Hematopoietic multipotent progenitor cell treated with erythropoietin and hydrocortisone succinate and interleukin-3 and kit ligand, for 6 days (in vitro differentiated cells): ENCODE measurements at regions not wholly inside any gene's neighbourhood (a gene's known extent, or its start where the extent isn't known, plus 50 kb on each side); places are given as distances from the start of the nearest gene placed in this dataset.
"Not testable (repeated sequence)": the region's sequence is repeated elsewhere in the genome, so short reads cannot be mapped to it uniquely, and the experiment has no call there.

ENCODE experiments used
- DNase-seq: peaks from one replicate; pipeline ENCODE4 v3.0.0-alpha.2; 2015

DNA sequence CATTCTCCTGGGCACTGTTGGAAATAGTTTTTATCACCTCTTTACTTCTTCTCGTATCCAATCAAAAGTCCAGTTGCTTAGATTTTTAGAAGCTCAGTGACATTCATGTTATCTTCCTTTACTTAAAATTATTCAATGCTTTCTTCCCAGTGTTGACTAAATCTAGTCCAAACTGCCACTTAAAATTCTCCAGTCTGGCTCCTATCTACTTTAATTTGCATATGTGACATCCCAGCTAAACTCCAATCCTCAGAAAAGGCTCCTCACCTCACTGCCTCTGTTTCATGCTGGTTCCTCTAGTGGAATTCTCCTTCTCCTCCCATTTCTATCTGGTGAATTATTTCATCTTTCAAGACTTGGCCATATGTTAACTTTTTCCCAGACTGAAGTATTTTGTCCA, 1238.7 kb upstream of the WWC1 start:
- no peak for DNase-seq

DNA sequence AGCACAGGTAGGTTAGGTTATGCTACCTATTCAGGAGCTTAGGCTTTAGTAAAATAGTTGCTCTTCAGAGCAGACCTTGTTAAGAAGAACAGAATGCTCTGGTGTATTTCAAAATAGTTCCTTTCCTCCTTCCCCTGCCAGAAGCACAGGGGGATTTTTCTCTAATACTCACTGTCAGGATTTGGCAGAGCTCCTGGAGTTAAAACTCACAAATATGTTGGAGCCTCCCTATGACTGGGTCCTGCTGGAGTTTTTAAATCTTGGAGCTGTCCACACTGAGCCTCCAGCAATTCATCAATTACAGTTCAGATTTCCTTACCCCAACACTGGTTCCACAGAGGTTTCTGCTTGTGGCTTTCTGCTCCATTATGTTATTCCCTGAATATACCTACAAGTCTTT, 1233.8 kb upstream of the WWC1 start:
- no peak for DNase-seq

DNA sequence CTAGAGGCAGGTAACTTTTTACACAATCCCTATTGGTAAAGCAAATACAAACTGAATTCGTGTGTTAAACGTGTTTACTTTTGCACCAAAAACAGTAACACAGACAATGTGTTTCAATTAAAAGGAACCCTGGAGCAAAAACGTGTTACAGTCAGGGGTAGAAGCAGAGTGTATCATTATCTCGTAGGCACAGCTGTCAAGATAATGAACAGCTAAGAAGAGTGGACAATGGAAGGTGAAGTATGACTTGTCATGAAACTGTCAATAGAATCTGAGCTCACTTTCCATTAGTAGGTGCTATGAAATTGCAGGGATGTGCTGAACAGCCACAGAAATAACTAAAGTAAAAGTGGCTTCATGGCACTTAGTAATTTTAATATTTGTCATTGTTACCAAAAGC, 1229.8 kb upstream of the WWC1 start:
- DNase-seq = no peak

DNA sequence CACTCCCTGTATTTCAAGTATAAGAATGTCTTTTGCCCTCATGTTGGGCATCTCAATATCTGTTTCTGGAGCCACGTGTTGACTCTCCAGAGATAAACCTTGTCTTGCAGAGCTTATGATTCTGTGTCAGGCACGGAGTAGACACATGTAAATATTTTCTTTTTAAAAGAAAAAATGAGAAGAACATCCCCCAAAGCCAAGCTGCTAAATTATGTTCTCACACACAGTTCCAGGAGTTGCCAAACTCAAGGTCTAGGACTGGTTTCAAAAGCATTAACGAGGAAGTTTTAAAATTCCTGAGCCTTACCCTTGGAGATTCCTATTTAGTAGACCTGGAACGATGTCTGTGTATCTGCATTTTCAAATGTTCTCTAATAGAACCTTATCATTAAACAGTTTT, 1228.3 kb upstream of the WWC1 start:
- DNase-seq = no peak

DNA sequence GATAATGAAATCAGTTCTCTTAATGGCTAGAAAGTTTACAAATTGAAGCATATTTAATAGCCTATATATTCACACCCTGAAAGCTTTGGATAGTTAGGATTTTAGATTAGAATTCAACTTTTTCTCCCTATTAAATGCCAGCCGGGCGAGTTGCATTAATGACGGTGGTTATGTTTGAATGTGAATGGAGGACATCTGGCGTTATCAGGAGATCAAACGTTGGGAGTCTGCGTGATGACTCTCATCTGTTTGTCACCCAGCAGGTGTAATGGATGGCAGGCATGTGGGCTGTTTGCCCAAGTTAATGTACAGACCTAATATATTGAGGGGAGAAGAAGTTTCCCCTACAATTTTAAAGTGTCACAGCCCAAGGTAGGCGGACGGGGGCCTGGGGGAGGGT, 1227.7 kb upstream of the WWC1 start:
- DNase-seq = no peak

DNA sequence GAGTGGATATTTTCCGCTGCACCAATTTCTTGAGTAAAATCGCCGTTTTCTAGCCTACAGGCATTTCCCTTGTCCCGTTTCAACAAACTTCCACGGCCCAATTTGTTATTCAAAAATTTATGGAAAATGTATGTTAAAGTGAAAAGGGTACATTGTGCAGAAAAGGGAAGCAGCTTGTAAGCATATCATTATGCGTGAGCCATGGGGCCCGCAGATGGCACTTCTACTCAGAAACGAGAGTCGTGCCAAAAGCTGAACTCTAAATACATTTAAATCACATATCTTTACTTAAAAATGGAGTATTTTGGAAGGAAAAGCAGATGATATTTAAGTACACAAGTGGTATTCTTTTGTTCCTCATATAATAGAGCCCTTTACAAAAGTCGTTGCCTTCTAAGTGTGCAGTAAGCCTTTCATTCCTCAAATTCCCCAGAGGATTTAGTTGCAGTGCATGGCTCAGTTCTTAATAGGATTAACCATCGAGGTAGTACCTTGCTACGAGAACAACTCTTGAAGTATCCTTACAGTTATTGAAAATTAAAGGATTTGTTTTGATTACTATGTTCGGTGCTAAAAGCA, 1227.2 kb upstream of the WWC1 start:
- no peak for DNase-seq

DNA sequence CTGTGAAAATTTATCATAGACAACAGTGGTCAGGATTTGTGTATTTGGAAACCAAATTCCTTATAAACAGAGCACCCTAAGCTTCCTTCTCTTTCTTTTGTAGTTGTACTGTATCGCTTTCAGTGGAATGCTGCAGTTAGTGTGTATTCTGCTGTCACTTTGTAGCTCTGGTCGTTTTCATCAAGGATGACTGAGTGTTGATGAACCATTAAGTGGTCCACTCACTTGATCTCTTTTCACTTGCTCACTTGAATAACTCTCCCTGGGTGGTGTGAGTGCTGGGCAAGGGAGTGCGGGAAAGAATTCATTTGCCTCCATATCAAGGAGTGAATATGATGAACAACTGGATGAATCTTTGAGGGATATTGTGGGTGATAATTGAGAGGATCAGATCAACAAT, 1225.7 kb upstream of the WWC1 start:
- DNase-seq = no peak

DNA sequence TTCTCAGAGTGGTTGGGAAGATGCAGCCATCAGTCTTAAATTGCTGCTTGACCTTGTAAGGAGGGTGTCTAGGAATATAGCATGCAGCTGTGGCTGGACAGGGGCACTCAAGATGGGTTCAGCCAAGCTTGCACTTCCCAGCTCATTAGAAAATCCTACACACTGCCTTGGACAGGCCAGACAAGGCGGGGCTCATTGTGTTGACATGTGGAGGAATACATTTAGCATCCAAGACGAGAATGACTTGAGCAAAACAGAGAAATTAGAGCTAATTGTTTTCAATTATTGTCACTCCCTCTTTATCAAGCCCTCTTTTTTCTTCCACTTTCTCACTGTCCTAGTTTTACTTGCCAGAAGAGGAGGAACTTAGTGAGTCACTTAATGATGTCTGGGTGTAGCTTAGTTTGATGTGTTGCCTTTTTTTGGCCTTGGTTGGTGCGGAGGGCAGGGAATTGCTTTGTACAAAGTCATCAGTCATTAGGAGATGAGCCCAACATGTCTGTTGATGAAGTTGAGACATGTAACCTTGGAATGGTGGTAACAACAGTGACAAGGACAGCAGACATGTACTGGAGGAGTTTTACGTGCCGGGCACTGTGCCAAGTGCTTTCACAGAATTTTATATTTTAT, 1219.3 kb upstream of the WWC1 start:
- DNase-seq = no peak

DNA sequence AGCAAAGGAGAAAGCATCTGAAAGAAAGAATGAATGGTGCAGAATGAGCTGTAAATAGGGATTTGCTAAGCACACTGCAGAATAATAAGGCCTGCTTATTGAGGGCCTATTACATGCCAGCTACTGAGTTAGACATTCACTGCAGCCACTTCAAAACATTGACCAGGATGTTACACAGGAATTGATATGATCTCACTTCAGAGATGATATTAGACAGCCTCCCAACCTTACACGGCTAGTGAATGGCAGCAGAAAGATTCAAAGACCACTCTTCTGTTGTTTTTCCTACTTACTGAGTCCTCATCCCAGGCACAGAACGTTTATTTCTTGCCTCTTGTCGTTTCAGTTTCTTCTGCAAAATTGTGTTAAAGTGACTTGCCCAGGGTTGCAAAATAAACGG, 1209.9 kb upstream of the WWC1 start:
- DNase-seq = no peak

DNA sequence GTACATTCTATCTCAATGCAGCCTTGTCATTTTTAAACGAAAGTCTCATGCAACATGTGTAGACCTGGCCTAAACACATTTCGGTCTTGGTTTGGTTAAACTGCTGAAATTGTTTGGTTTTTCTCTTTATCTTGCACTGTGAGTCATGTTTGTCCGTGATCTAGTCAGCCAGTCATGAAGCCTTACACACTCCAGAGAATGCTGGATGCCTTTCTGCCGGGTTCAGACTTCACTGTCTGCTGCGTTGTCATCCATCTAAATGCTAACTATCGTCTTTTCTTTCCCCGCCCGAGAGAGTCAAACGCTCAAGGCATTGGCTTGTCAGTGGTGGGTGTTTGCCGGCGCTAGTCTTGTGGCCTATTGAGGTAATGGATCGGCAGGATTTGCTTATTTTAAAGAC, 1194.6 kb upstream of the WWC1 start:
- DNase-seq = no peak

DNA sequence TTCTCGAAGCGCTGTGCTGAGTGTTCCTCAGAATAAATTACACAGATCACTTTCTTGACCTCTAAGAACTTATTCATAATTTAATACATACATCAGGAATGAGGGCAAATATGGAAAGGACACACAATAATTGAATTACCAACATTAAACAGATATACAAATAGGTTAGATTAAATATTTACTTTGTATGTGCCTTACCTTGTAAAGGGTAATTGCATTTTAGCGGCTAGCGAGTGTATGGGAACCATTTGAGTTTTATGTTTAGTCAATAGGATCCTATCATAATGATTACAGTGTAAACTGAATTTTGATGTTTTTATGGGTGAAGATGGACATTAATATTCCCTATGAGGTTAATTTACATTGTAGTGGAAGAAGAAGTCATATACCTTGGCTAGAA, 1187.1 kb upstream of the WWC1 start:
- no peak for DNase-seq

DNA sequence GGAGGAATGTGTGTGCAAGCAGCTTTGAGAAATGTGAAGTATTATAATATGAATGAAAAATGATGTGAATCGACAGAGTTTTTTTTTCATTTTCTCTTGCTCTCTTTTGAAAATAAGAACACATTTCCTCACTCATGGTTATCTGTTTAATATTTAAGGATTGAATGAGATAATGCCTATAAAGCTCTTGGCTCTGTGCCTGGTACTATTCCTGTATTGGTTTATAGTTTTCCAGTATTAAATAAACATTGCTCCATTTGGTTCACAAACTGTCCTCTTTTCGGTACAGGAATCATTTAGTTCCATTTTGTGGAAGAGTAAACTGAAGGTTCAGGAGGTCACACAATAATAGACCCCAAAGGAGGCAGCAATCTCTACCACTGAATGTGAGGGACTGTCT, 1185.5 kb upstream of the WWC1 start:
- DNase-seq = no peak

DNA sequence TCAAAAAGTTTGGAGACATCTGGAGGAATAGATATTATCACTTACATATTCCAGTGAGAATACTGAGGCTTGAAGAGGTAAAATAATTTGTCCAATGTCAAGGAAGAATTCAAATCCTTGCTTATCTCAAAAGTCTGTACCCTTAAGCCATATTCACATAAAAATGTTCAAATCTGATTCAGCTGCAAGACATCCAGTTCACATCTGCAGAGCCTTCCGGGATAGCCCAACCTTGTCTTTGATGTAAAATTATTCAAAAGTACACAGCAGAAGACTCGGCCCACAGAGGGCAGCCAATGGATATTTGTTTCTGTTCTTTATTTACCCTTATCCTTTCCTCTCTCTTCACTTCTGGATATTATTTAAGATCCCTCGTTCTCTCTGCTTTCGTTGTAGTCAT, 1183.8 kb upstream of the WWC1 start:
- no peak for DNase-seq

DNA sequence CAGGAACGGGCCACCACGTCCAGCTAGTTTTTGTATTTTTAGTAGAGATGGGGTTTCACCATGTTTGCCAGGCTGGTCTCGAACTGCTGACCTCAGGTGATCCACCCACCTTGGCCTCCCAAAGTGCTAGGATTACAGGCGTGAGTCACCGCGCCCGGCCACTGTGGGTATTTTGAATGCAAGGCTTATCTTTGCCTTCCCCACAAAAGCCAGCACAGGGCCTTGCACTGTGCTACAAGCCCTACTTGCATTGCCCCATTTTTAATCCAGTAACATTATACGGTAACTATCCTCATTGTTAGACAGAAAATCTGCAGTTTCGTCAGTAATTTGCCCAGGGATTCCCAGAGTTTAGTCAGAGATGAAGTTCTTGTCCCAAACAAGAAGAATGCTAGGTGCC, 1183.2 kb upstream of the WWC1 start:
- DNase-seq = not testable (repeated sequence)

DNA sequence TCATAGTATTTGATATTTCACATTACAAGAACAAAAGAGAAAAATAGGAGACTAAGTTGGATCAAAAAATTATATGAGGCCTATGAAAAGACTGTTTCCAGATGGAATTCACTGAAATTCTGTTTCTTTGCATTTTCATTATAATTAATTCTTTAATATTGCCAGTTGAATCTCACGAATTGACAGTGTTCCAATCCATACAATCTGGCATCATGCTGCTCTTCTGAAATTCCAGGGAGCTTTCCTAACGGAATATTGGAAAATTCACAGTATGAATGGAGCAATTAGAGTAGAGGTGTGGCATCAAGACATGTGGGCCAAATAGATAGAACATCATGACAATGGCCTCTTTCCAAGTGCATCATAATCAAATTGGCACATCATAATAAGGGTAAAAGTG, 1178.9 kb upstream of the WWC1 start:
- DNase-seq = no peak

DNA sequence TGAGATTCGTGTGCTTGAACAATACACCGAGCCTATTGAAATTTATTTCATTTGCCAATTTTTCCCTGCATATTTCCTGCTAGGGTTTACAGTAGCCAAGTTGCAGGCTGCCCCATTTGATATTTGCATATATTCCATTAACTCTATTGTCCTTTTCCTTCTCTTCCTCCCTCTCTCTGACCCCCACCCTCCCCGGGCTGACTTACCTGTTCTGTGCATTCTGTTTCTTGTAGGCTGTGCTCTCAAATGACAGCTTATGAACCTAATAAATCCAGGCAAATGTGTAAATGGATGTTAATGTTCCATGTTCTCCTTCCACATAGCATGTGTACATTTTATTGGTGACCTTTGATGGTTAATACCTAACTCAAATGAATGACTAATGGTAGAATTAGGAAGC, 1169.2 kb upstream of the WWC1 start:
- DNase-seq = no peak

DNA sequence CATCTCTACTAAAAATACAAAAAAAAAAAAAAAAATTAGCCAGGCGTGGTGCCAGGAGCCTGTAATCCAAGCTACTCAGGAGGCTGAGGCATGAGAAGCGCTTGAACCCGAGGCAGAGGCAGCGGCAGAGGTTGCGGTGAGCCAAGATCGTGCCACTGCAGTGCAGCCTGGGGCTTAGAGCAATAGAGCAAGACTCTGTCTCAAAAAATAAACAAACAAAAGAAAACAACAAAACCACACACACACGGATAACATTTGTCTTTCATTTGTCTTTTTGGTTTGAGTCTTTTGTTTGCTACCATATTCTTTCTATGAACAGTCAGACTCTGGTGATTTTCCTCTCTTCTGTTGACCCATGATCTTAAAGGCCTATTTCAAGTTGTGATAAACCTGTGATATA, 1168.3 kb upstream of the WWC1 start:
- no peak for DNase-seq

DNA sequence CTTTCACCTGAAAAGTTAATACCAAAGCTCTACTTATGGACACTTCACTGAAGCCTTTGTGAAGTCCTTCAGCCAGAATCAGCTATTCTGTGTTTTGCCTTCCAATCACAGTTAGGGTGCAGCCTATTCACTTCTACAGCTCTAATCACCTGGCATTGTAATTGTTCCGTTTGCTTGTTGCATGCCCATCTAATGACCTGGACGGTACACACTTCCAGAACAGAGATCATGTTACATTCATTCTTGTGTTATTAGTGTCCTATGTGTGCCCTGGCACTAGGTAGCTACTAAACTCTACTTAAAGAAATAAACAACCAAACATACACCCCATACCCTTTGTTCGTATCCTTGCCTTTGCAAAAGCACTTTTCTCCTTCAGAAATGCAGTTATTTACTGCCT, 1162.9 kb upstream of the WWC1 start:
- no peak for DNase-seq

DNA sequence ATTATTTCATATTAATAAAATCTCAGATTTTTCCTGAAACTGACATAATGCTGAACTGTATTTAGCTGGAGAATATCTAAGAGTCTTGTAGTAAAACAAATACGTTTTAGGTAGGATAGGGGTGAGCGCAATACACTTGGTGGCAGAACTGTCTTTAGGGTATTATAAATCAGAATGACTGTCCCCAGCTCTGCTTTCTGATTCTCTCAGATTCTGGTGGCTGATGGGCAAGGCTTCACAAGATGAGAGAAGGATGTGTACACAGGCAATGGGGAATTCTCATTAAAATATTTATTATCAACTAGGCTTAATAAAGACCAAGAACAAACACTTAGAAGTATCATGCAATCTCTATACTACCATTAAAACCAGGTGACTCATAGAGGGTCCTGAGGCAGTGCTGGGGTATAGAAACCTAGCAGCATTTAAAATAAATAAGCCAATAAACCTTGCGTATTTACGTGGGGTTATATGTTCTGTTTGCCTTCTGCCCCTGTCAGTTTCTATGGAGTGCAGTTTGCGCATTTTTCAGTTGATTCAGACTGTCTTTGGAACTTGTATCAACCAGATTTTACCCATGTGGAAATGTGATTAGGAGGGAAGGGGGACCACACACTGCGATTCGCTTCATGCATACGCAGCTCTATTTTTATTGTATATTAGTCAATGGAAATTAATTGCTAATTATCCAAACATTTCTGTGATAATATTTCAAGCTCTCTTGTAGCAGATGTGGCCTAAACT, 1150.7 kb upstream of the WWC1 start:
- DNase-seq = no peak

DNA sequence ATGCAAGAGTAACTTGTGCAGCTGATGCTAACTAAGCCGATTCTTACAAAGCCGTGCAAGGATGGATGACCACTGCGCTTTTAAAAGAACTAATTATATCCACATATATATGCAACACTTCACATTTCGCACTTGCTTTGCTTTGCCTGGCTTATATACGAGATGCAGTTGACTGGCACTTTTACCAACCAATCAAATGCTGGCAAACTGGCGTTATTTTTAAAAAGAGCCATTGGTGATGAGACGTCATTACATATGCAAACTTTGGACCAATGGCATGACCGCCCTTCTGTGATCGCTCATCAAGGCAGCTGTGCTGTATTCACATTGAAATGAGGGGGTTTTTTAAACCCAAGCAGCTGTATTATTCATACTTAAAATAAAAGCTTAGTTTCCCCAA, 1147.7 kb upstream of the WWC1 start:
- DNase-seq = no peak

DNA sequence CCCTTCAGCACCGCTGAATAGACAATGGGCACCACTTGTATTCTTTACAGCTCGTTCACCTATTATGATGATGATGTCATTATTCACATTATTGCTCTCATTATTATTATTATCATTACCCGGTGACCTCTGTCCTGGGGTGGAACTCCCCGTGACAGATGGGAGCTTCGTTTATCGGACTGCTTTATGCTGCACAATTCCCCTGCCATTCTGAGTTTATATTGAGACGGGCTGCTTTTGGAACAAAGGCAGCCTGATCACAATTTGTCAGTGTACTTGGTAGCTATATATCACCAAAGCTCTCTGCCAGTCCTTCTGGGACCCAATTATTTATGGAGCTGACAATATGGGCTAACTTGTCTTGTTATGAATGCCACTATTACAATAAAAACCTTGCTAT, 1145.6 kb upstream of the WWC1 start:
- DNase-seq = no peak

DNA sequence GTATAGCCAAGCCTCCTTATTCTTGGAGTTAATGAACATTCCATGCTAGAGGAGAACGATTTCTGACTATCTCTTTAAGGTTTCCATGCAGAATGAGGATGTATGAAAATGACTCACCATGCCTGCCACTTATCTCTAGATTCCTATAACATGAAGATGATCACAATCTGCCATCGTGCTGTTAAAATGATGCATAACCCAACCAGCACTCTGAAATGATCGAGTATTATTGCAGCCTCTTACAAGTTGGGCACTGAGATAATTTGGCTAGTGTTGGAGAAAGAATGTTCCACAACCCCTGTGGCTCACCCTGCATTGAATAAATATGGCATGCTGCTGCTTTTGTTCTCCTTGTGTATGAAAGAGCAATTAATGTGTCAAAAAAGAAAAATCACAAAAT, 1143.6 kb upstream of the WWC1 start:
- DNase-seq = no peak

DNA sequence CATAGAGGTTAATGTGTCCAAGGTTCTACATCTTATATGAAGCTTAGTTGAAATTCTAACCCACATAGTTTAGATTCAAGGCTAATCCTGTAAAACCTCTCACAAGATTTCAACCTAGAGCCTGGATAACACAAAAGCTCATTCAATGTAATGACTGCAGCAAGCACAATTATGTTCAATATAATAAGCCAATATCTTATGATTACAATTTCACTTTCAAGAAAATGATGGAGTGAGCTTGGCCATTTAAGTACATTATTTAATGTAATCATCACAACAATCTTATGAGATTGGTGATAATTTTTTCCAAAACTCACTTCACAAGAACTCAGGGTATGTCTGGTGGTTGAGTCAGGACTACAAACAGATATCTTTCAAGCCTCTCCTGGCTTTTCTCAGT, 1140.8 kb upstream of the WWC1 start:
- no peak for DNase-seq

DNA sequence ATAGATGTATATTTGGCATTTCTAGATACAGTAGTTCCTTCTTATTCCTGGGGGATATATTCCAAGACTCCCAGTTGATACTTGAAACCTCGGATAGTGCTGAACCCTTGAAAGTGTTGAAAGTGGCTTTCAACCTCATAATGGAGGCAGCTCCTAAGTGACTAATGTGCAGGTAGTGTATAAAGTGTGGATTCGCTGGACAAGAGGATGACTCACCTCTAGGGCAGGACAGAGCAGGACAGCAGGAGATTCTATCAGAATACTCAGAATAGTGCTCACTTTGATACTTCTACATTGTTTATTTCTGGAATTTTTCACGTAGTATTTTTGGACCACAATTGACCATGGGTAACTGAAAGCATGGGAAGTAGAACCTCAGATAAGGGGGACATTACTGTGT, 1138.9 kb upstream of the WWC1 start:
- no peak for DNase-seq
